HG03457 (cell line): ENCODE measurements at regions not wholly inside any gene's neighbourhood (a gene's known extent, or its start where the extent isn't known, plus 50 kb on each side); places are given as distances from the start of the nearest gene placed in this dataset.
"Not testable (repeated sequence)": the region's sequence is repeated elsewhere in the genome, so short reads cannot be mapped to it uniquely, and the experiment has no call there.

ENCODE experiments used
- ATAC-seq: cut with Tn5 transposase; IDR thresholded peaks from one replicate; pipeline ENCODE4 v1.9.1; 2021; ENCODE audit warnings: moderate number of reproducible peaks; ENCODE audit not compliant: unreplicated experiment

DNA sequence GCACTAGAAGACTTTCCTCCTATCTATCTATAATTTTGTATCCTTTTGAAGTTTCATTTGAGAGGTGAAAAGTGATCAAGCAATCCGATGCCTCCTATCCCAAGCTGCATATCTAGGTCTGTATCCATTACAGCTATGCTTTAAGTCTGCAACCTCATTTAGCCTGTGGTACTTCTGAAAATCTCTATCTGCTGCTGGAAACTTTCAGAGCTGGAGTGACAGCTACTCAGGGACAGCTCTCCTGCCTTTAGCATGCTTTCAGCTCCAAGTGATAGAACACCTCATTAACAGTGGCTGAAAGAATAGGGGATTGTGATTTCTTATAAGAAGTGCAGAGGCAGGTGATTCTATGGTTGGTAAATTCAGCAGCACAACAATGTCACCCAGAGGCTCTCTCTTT is 1153.5 kb downstream of the AACS start:
- ATAC-seq, result no peak

- ATAC-seq, result no peak
Observed at GRCh38 chr12:126219139-126219538, 1153.9 kb downstream of the AACS start.

DNA sequence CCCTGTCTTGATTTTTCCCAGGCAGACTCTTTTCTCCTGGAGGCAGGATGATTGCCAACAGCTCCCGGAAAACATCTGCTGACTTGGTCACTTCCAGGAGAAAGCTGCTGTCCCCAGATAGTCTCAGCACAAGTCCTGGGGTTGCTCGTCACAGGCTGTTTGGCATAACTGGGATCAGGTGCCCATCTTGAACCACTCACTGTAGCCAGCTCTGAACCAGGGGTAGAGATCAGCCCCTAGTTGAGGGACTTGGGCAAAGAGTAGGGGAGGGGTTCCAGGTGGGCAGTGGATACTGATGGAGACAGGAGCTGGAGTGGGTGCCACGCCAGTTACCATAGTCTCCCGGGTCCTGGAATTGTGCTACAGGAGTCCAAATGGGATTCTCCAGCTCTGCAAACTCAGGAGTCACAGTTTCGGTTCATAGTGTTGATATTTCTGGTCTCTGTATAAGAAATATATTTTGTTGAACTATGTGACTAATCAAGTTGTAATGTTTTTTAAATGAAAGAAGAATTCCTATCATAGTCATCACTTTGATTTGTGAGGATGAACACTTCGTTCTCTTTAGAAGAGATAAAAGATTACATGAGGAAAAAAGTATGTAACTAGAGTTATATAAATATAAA is 1154.5 kb downstream of the AACS start:
- ATAC-seq, result no peak

DNA sequence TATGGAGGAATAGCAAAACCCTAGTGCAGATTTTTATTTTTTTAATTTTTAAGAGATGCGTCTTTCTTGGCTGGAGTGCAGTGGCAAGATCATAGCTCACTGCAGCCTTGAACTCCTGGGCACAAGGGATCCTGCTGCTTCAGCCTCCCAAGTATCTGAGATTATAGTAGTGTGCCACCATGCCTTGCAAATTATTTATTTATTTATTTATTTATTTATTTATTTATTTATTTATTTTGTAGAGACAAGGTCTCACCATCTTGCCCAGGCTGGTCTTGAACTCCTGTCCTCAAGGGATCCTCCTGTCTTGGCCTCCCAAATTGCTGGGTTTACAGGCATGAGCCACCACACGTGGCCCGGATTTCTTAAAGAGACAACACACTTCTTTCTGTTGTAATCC is 1158.8 kb downstream of the AACS start:
- no peak for ATAC-seq

DNA sequence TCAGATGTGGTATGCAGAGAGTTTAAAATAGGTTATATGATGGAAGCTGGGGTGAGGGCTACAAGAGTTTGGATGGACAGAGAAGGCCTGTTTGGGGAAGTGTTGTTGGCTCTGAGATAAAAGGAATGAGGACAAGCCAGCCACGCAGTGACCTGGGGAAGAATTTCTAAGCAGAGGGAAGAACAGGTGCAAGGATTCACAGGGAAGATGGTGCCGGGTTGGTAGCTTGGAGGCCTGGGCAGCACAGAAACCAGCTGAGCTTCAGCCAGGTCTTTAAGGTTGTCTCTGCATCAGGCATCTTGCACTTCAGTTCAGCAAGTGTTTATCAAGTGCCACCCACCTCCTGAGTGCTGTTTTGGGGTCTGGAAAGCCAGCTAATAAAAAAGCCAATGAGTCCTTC is 1163.7 kb downstream of the AACS start:
- ATAC-seq, result no peak

DNA sequence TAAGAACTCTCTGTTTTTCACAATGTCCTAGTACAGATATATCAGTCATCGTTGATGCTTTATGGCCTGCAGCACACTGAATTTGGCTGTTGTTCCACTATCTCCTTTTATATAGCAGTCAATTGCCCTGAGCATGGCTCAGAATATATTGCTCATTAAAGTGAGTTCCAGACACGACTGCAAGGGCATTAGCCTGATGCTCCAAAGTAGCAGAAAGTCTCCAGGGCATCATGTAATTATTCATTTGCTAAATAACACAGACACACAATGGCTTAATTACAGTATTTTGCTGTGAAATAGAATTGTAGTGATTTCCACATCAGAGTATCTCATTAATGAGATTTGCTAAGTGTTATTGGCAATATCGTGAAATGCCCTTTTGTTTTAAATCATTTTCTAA is 1167.5 kb downstream of the AACS start:
- no peak for ATAC-seq

DNA sequence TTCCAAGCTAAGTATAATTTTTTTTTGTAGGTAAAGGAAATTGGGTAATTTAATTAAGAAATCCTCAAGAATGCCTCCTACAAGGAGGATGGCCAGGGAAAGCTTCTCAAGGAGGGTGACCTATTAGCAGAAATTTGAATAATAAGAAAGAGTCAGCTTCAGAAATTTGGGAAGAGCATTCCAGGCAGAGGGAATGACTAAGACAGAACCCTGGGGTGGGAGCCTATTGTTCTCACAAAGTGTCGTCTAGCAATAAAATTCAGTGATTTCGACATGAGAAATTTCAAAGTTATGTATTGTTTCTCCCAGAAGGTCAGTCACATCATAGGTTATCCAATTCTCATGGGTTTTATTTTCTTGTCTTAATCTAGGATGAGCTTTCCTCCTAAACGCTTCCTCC is 1168.4 kb downstream of the AACS start:
- ATAC-seq, result no peak

GRCh38 chr12:126243814-126244440 is 1178.7 kb downstream of the AACS start:
- ATAC-seq, result no peak

GRCh38 chr12:126247936-126248335 is 1182.7 kb downstream of the AACS start:
- ATAC-seq, result no peak

DNA sequence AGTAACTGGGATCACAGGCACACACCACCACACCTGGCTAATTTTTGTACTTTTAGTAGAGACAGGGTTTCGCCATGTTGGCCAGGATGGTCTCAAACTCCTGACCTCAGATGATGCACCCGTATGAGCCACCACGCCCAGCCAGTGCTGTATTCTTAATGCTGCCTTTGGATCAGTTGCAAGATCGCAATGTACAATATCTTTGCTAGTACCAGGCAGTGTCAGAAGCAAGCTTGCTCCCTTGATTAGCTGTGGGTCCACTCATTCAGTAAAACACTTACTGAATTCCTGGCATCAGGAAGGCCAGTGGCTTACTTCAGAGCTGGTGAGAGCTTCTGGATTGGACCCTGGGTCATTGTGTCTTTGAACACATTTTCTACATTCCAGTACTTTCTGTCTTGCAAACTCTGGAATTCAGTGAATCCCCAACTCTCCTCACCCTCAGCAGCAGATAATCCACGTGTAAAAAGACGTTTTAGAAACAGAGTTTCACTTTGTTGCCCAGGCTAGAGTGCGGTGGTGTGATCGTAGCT is 1183.7 kb downstream of the AACS start:
- ATAC-seq, result no peak

GRCh38 chr12:126258190-126258589 is 1193.0 kb downstream of the AACS start:
- no peak for ATAC-seq

DNA sequence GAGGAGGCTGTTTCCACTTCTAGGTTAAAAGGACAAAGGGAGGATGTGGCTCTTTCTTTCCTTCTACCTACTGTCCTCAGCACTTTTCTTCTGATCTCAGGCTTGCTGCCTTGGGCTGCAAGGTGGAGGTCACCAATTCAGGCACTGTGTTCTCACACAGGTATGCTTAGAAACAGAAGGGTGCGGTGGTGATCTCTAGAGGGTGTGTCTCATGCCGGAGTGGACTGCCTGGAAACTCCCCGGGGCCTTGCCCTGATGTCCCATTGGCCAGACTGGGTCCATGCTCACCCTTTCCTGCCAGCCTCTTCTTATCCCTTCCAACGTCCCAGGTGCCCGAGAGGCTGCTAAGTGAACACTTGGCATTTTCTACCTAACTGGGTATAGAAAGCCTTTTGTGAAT is 1197.6 kb downstream of the AACS start:
- no peak for ATAC-seq

DNA sequence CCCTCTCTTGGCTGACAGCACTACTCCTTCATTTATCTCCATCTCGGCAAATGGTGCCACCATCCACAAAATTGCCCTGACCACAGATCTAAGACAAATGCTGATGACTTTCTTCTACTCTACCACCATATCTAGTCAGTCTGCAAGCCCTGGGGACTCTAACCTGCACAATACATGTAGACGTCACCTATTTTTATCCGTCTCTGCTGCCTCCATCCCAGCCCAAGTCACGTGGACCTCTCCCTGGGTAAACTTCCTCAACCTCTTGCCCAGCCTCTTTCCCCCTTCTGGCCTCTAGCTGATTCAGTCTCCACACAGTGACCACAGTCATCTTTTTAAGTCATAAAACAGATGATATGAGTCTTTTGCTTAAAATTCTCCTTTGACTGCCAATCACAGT is 1203.0 kb downstream of the AACS start:
- no peak for ATAC-seq

- no peak for ATAC-seq
Observed at GRCh38 chr12:126271159-126271558, 1205.9 kb downstream of the AACS start.

DNA sequence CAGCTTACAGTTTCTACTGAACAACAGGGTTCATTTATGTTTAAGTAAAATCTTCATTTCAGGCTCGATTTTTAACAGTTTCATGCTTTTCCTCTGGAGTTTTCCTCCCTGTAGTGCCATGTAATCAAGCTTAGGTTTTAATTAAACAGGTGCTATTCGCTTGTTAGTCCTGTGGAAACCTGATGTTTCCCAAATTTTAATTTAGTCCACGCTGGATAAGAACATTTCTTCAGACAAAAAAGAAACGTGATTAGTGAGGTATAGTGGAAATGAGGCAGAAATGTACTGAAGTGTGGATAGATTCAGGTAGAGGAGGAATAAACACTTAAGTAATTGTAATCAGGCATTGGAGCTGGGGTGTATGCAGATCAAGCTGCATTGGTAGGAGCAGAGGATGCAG is 1217.5 kb downstream of the AACS start:
- ATAC-seq, result no peak

- ATAC-seq, result no peak
Observed at GRCh38 chr12:126286203-126286602, 1221.0 kb downstream of the AACS start.

- no peak for ATAC-seq
Observed at GRCh38 chr12:126290456-126290855, 1225.2 kb downstream of the AACS start.

- ATAC-seq, result not testable (repeated sequence)
Observed at GRCh38 chr12:126291987-126292386, 1226.8 kb downstream of the AACS start.

DNA sequence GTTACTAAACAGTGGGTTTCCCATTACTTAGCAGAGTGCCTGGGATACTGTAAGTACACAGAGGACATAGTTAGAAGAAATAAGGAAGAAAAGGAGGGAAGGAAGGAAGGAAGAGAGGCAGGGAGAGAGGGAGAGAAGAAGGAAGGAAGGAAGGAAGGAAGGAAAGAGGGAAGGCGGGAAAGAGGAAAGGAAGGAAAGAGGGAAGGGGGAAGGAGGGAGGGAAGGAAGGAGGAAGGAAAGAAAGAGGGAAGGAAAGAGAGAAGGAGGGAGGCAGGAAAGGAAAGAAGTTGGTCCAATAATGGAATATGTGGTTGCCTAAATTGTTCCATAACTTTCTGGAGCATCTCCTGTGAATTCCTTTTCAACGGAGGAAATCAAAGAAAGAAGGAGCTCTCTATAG is 1230.4 kb downstream of the AACS start:
- ATAC-seq, result no peak

- no peak for ATAC-seq
Observed at GRCh38 chr12:126309278-126309677, 1244.0 kb downstream of the AACS start.

GRCh38 chr12:126312457-126312856 is 1247.2 kb downstream of the AACS start:
- no peak for ATAC-seq

DNA sequence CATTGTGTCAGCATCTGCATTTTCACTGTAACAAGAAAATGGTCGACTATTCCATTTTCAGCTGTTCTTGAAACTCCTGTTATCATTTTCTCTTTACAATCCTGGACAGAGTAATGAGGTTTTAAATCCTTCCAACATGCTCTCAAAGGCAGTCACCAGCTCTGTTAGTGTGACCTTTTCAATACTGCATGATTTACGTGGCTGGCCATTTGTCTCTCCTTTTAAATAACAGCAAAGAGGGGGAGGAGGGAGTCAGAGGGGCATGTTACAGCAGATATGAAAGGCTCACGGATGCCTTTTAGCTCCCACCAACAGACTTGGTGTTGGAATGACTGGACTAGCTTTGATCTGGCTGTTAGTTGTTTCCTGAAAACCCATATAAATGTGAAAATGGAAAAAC is 1251.2 kb downstream of the AACS start:
- no peak for ATAC-seq
